GM19324 (cell line): ENCODE measurements at regions not wholly inside any gene's neighbourhood (a gene's known extent, or its start where the extent isn't known, plus 50 kb on each side); places are given as distances from the start of the nearest gene placed in this dataset.

Experiments used
- ATAC-seq: cut with Tn5 transposase; IDR thresholded peaks from one replicate; pipeline ENCODE4 v1.9.1; 2021; ENCODE audit warnings: mild to moderate bottlenecking, moderate library complexity; ENCODE audit not compliant: unreplicated experiment, low FRiP score

DNA sequence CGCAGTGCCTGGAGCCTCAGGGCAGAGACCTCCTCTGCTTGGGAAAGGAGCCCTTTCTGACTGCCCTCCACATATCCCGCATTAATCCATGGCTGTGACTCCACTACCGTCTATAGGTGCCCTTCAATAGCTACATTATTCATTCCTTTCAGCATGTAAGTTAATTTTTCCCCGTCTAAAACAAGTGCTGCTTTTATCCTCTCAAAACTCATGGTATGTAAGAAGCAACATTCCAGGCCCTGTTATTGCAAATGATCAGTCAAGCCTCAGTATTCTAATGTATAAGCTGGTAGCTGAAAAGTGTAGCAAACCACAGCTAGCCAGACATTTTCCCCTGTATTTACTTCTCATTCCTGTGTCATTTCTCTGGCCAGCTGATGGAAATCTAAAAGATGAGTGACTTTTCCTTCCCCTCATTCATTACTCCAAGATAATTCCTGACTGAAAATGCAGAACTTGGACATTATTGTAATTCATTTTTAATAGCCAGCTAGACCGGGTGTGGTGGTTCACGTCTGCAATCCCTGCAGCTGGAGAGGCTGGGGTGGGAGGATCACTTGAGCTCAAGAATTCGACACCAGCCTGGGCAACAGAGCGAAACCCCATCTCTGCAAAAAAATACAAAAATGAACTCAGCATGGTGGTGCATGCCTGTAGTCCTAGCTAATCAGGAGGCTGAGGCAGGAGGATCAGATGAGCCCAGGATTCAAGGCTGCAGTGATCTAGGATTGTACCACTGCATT, 88.5 kb upstream of the SOD1 start:
- no peak for ATAC-seq

DNA sequence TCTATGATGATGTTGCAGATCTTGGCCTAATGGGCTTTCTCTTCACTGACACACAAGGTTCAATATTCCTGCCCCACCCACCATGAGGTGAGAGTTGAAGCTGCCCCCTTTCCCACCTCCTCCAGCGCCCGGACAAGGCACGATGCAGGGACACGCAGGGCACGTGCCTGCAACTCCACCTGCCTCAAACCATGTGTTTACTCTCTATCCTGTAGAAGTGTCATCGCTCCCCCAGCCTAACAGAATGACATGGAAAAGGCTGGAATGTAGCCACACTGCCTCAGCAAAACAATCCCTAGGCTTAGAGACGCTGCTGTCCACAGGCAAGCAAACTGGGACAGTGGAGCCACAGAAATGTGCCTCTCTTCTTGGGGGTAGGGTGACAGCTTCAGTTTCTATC, 92.9 kb upstream of the SOD1 start:
- ATAC-seq, result no peak

- no peak for ATAC-seq
These were observed 93.4 kb upstream of the SOD1 start for GRCh38 chr21:31566064-31566463.

GRCh38 chr21:31564439-31564838, 95.1 kb upstream of the SOD1 start:
- no peak for ATAC-seq

- ATAC-seq, result no peak
These were observed 99.0 kb upstream of the SOD1 start for GRCh38 chr21:31560479-31560878.

DNA sequence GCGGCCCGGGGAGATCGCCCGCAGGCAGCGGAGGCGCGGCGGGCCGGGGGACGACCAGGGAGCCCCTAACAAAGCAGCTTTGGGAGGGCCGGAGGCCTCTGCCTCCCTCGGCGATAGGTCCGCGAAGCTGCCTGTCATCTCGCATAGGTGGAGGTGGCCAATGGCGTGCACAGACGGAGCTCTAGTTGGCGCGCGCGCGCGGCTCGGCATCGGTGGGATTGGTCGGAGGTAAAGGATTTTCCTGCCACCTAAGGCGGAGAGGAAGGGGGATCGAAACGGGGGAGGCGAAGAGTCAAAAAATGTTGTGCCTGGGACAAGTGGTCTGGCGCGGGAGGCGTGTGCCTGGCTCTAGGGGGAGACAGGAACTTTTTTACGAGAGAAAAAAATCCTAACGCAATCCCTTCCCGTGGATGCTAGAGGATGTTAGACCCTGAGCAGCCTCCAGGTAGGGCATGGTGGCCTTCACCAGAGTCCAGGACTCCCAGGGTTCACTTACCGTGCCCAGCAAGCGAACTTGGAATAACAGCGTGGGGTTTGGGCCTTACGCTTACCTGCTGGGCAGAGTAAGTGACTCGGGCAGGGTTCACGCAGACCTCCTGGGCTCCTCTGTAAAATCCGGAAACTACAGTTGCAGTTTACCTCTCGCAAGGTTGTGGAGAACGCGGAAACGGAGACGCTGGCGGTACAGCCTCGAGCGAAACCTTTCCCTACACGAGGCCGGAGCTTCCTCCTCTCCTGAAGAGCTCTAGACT, 99.9 kb upstream of the SOD1 start:
- ATAC-seq, result peak; percentile 86

DNA sequence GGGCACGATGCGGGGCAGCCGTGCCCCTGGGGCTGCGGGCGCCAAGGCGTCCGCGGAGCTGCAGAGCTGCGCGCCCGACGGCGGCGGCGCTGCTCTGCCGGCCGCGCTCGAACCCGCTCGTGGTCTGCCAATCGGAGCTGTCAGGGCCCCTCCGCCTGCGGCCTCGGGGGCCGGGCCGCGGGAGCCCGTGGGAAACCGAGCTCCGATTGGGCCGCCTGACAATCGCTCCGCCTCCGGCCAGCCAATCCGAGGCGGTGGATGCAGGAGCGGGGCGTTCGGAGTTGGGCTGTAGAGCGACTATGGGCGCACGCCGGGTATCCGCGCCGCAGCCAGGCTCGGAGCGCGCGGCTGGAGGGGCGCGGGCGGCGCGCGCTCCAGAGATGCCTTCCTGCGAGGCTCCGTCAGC, 100.5 kb upstream of the SOD1 start:
- peak; percentile 94 for ATAC-seq

DNA sequence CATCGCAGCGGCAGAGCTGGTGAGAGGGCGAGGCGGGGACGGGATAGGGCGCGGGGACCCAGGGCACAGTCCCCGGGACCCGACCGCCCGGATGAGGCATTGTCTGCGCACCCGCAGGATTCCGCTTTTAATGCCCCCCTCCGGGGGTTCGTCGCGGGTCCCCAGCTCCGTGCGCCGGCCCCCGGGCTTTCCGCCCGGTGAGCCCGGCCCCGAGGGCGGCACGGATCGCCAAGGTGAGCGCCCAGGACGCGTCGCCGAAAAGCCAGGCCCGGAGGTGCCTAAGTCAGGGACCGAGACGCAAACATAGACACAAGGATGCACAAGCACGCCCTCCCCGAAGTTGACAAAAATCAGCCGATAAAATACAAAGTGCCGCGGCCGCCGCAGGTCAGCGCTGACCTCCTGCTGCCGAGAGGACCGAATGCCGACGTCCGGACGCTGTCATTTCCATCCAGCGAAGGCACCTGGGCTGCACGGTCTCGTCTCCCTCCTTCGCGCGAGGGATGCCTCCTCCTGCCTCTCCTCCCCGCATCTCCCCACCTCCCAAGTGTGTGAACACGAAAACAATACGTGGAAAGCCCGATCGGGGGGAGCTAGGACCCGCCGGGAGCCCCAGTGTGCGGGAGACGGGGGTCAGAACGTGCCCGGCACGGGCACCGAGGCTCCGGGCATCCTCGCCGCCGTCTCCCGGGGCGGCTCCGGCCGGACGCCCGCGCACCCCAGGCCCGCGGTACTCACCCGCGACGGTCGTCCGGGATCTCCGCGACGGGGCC, 101.1 kb upstream of the SOD1 start:
- no peak for ATAC-seq

DNA sequence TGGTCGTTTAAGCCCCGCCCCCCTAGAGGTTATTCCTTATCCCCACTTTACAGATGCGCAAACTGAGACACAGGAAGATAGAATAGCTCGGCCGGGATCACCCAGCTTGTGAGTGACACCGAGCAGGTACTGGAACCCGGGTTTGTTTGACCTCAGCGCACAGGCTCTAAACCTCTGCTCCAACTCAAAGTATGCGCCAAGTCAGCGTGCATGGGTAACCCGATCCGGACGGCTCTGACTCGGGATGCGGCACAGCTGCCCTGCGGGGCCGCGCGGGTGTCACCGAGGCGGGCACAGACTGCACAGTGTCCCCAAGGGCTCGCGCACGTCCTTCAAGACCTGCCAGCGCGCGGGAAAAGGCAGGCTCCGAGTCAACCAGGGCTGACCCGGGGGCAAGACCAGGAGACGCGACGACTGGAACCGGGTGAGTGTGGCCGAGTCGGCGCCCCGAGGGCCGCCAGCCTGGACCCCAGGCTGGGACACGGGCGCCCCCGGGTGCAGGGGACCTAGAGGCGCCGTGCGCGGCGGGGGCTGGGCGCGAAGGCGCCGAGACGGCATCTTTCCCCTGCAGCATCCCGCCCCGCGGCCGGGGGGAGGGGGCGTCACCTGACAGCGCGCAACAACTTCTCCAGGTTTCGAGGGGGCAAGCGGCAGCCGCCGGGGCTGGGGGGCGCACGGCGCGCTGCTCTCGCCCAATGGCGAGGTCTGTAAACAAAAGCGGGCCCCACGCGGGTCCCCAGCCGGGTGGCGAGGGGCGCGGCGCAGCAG, 101.9 kb upstream of the SOD1 start:
- no peak for ATAC-seq

- ATAC-seq, result no peak
These were observed 102.8 kb upstream of the SOD1 start for GRCh38 chr21:31556662-31557061.

GRCh38 chr21:31555741-31556191, 103.7 kb upstream of the SOD1 start:
- no peak for ATAC-seq

GRCh38 chr21:31554511-31555022, 104.9 kb upstream of the SOD1 start:
- ATAC-seq, result no peak

DNA sequence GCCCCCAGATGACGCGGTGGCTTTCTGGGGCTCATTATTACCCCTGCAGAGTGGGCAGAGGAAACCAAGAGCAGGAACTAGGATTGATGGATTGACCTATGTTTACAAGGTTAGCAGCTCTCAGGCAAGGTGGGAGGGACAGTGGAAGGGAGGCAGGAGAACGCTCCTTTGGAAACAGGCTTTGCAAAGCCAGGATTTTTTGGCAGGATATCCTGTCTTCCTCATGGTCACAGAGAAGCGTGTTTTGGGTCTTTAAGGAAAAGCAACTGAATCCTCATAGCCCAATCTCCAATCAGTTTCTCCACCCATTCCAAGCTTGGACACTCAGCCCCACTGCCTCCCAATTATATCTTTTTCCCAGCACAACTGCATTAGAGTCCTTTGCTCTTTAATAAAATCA, 105.6 kb upstream of the SOD1 start:
- no peak for ATAC-seq

GRCh38 chr21:31553461-31553860, 106.0 kb upstream of the SOD1 start:
- ATAC-seq, result no peak

DNA sequence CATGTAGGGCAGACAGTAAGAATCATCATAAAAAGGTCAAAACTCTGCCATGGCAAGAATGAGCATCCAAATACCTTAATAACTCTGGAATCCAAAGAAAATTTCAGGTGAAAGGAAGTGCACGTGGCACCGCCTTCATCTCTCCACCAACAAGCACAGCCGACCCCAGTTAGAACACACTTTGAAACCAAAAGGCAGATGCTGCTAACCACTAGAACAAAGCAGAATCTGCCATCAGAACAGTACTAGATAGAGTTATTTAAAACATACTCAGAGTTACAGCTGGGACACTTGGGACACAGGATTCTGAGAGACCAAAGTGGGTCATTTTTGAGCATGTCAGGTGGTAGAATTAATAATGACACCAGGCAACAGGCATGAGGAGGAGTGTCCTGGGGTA, 106.7 kb upstream of the SOD1 start:
- no peak for ATAC-seq

GRCh38 chr21:31550070-31550469, 109.4 kb upstream of the SOD1 start:
- ATAC-seq, result no peak

- no peak for ATAC-seq
These were observed 110.8 kb upstream of the SOD1 start for GRCh38 chr21:31548688-31549087.

DNA sequence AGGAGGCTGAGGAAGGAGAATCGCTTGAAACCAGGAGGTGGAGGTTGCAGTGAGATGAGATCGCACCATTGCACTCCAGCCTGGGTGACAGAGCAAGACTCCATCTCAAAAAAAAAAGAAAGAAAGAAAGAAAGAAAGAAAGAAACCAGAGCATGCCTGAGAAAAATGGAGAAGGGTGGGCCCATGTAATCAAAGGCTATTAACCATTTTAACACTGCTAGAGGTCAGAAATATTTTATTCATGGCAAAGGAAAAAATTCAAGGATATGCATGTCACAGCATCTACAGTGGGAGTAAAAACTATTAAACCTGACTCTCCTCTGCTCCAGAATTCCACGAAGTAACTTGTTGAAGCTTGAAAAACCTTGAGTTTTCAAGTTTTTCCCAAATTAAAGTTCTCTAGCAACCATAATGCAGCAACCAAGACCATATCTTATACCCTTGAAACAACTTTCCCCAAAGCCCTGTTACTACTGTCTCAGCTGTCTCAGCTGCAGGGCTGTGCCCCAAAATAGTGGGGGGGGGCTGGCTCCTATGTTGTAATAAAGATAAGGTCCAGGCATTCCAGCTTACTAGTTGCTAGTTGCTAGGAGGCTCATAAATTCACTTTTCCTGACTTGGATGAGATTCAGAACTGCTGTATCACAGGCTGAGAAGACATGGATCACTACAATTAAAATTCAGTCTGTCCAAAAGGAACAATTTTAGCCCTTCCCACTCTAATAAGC, 112.9 kb upstream of the SOD1 start:
- ATAC-seq, result no peak

- ATAC-seq, result no peak
These were observed 114.5 kb upstream of the SOD1 start for GRCh38 chr21:31545036-31545435.

DNA sequence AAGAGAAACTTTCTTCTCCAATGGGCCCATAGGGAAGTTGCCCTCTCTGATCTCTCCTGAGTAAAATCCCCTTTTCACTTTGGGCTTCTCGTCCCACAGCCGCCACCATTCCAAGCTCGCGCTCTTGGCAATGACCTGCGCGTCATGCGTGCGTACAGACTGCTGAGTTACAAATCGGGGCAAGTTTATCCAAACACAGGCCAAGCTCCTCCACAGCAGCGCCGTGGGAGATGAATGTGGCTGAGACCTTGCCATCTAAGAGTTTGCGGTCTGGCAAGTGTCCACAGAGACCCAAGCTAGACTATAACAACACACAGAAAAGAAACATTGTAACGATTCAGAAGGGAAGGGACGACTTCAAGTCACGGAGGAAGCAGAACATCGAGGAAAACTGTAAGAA, 116.3 kb upstream of the SOD1 start:
- no peak for ATAC-seq
